Stimulated activated CD4-positive, alpha-beta T cell treated with anti-CD3 and anti-CD28 coated beads, Interleukin-4, amount 100 ng/mL, for 24 hours (primary cell): ENCODE measurements at regions not wholly inside any gene's neighbourhood (a gene's known extent, or its start where the extent isn't known, plus 50 kb on each side); places are given as distances from the start of the nearest gene placed in this dataset.
"Not testable (repeated sequence)": the region's sequence is repeated elsewhere in the genome, so short reads cannot be mapped to it uniquely, and the experiment has no call there.

Source experiments
- DNase-seq: peaks from one replicate; pipeline ENCODE4 v3.0.0-alpha.2; 2020

- DNase-seq = no peak
Measured at GRCh38 chr3:178202194-178202593, 334.0 kb upstream of the KCNMB2 start.

DNA sequence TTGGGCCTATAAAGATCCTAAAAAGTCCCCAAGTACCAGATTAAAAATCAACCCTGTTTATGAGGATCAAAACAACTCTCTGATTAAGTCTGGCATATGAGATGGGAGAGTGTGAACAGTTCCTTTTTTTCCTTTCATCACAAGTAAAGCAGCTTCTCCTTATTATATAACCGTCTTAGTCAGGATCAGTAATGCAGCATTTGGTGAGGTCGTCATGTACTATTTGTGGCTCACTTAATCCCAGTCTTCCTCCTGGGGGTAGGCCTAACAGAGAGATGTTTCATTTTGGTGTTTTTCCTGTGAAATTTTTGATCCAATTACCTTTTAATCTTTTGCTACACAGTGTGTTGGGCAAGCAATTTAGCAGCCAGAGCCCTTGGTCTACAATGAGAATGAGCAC, 333.1 kb upstream of the KCNMB2 start:
- no peak for DNase-seq

DNA sequence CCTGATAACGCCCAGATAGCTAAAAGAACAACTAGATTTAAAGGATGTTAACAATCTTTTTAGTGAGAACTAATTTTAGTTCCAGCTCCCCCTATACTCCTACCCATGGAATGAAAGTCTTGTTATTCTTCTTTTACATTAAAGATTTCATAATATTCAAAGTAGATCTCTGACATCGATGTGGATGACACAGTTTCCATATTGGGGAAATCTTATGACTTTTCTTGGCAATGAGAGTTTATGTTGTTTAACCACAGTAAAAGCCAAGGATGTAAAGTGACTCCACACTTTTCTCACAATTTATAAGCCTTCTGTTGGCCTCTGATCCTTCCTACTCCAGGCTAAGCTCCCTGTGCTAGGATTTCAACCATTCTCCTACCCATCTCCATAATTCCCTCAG, 332.6 kb upstream of the KCNMB2 start:
- no peak for DNase-seq

DNA sequence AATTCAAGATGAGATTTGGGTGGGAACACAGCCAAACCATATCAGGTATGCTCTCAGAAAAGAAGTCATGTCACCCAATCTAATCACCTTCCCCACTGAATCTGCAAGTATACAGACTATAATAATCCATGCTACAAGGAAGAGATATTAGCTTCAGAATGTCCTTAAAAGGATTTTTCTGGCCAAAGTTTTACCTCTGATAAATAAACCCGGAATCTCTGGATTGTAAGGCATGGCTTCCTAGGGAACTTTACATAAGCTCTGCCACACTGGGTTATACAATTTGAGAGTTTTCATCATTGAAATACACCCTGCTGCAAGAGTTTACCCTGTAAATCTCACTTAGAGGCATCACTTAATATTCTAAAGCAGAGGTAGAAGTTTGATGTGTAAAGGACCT, 330.5 kb upstream of the KCNMB2 start:
- DNase-seq = no peak

GRCh38 chr3:178206521-178206920, 329.7 kb upstream of the KCNMB2 start:
- DNase-seq = no peak

DNA sequence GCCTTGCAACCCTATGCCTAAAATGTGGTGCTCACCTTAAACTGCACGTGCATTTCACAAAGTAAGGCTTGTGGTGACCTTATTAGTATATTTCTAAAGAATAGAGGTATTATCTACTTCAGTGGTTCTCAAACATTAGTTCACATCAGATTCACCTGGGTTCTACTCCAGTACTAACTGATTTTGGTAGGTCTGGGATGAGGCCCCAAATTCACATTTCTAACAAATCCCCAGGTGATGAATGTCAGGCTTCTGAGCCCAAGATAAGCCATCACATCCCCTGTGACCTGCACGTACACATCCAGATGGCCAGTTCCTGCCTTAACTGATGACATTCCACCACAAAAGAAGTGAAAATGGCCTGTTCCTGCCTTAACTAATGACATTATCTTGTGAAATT, 329.1 kb upstream of the KCNMB2 start:
- not testable (repeated sequence) for DNase-seq

DNA sequence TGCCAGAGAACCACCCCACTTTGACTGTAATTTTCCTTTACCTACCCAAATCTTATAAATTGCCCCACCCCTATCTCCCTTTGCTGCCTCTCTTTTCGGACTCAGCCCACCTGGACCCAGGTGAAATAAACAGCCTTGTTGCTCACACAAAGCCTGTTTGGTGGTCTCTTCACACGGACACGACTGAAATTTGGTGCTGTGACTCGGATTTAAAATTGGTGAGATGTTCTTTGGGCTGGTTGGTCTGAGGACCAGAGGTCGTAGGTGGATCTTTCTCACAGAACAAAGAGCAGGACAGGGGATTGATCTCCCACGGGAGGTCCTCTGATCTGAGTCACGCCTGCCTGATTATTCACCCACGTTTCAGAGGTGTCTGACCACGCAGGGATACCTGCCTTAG, 328.6 kb upstream of the KCNMB2 start:
- not testable (repeated sequence) for DNase-seq

DNA sequence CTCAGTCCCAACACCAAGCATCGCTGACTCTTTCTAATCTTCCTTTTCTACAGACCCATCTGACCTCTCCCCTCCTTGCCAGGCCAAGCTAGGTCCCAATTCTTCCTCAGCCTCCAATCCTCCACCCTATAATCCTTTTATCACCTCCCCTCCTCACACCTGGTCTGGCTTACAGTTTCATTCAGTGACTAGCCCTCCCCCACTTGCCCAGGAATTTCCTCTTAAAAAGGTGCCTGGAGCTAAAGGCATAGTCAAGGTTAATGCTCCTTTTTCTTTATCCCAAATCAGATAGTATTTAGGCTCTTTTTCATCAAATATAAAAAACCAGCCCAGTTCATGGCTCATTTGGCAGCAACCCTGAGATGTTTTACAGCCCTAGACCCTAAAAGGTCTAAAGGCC, 327.1 kb upstream of the KCNMB2 start:
- DNase-seq = not testable (repeated sequence)

DNA sequence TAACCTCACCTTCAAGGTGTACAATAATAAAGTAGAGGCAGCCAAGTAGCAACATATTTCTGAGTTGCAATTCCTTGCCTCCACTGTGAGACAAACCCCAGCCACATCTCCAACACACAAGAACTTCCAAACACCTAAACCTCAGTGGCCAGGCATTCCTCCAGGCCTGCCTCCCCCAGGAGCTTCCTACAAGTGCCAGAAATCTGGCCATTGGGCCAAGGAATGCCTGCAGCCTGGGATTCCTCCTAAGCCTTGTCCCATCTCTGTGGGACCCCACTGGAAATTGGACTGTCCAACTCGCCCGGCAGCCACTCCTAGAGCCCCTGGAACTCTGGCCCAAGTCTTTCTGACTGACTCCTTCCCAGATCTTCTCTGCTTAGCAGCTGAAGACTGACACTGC, 326.6 kb upstream of the KCNMB2 start:
- not testable (repeated sequence) for DNase-seq

GRCh38 chr3:178211086-178211485, 325.1 kb upstream of the KCNMB2 start:
- DNase-seq = not testable (repeated sequence)

- DNase-seq = no peak
Measured at GRCh38 chr3:178217479-178217878, 318.8 kb upstream of the KCNMB2 start.

- no peak for DNase-seq
Measured at GRCh38 chr3:178218231-178218630, 318.0 kb upstream of the KCNMB2 start.

DNA sequence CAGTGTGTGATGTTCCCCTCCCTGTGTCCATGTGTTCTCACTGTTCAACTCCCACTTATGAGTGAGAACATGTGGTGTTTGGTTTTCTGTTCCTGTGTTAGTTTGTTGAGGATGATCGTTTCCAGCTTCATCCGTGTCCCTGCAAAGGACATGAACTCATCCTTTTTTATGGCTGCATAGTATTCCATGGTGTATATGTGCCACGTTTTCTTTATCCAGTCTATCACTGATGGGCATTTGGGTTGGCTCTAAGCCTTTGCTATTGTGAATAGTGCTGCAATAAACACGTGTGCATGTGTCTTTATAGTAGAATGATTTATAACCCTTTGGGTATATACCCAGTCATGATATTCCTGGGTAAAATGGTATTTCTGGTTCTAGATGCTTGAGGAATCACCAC, 316.6 kb upstream of the KCNMB2 start:
- DNase-seq = not testable (repeated sequence)

DNA sequence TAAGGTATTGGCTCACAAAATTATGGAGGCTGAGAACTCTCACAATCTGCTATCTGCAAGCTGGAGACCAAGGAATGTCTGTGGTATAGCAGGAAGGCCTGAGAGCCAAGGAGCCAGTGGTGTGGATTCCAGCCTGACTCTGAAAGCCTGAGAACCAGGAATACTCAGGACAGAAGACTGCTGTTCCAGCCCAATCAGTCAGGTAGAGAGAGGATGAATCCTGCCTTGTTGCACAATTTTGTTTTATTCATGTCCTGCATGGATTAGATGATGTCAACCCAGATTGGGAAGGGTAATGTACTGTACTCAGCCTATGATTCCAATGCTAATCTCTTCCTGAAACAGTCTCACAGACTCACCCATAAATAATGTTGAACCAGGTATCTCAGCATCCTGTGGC, 312.4 kb upstream of the KCNMB2 start:
- DNase-seq = no peak

- DNase-seq = no peak
Measured at GRCh38 chr3:178226094-178226493, 310.1 kb upstream of the KCNMB2 start.

DNA sequence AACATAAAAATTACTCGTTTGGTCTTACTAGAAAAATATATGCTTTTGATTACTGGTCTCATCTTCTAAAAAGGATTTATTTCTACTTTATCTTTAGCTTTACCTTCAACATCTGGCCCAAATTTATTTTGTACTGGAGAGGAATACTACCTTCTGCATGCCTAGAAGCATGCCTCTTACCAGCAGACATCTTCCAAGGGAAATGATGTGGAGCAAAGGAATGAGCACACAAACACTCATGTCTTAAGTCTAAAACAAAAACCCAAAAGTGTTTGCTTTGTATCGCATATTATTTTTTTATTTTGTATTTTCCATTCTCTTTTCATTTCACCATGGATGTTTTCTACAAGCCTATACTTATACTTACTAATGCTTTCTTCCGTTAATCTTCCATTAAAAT, 304.6 kb upstream of the KCNMB2 start:
- no peak for DNase-seq

GRCh38 chr3:178233371-178234071, 302.7 kb upstream of the KCNMB2 start:
- no peak for DNase-seq

DNA sequence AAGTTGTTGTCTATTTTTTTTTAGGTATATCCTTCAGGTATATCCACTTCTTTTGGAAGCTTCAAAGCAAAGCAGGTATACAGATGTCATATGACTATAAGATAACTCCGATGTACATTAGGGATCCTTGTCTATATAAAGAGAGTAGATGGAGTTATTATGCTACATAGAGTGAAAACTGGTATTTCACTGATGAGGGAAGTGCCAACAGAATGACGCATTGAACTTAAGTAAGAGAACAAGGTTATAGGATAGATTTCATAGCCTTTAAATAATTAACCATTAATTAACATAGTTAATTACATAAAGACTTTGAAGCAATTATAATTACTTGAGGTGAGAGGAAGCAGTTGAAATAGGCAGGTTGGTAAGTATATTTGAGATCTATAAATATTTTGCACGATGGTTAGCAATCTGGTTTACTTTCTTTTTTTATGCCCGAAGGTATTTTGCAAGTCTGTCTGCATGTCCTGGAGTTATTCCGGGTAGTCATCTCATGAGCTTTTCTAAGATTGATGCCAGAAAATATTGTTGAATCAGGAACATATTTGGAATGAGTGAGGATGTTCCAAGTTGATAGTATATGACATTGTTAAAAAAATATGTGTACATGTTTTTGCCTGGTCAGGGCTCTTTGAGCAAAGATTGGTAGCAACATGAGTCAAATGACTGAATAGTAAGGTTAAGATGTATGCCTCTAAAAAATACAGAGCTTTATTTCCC, 299.5 kb upstream of the KCNMB2 start:
- no peak for DNase-seq

- no peak for DNase-seq
Measured at GRCh38 chr3:178238179-178238578, 298.1 kb upstream of the KCNMB2 start.

- DNase-seq = no peak
Measured at GRCh38 chr3:178244733-178245709, 291.2 kb upstream of the KCNMB2 start.

- DNase-seq = no peak
Measured at GRCh38 chr3:178246004-178246403, 290.2 kb upstream of the KCNMB2 start.

- no peak for DNase-seq
Measured at GRCh38 chr3:178255315-178255714, 280.9 kb upstream of the KCNMB2 start.

DNA sequence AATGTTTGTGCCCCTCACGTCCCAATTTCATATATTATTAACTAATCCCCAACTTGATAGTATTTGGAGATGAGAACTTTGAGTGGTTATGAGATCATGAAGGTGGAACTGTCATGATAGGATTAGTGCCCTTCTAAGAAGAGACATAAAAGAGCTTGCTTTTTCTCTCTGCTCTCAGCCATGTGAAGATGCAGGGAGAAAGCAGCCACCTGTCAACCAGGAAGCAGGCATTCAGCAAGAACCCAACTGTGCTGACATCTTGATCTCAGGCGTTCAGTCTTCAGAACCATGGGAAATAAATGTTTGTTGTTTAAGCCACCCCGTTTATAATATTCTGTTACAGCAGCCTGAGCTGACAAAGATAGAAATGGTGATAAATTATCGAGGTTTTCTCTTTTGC, 278.7 kb upstream of the KCNMB2 start:
- DNase-seq = no peak
